ENCODE measurements at regions not wholly inside any gene's neighbourhood (a gene's known extent, or its start where the extent isn't known, plus 50 kb on each side); places are given as distances from the start of the nearest gene placed in this dataset.

DNA sequence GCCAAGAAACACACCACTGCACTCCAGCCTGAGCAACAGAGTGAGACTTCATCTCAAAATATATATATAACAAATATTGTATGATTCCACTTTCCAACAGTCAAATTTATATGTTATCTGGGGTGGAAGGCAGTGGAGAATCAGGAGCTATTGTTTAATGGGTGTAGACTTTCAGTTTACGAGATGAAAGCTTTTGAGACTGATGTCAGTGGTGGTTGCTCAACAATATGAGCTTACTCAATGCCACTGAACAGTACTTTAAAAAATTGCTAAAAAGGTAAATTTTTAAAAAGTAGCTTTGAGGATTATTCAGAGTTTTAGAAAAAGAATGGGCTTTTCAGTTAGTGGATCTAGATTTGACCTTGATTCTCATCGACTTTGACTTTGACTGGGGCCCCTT is 105.9 kb upstream of the ST6GAL2 start:
- Histone ChIP-seq H3K9me3 (ENCODE audit: control insufficient read depth in 2 of 2, insufficient read depth in 1 of 2, low read length in 1 of 2) (no peaks in the 10 kb centered on the region), H3K36me3 (ENCODE audit: control insufficient read depth in 2 of 2, insufficient read depth in 2 of 2, low read length in 1 of 2) (no peaks in the 10 kb centered on the region), H3K4me3 (ENCODE audit: low read length in 2 of 2) (no peak overlapping the region), H3K4me1 (ENCODE audit: control insufficient read depth in 2 of 2, insufficient read depth in 2 of 2, low read length in 2 of 2) (no peaks in the 10 kb centered on the region), H3K27me3 (ENCODE audit: control insufficient read depth in 2 of 2, insufficient read depth in 1 of 2, low read length in 1 of 2) (no peaks in the 10 kb centered on the region), H3K27ac (ENCODE audit: low read depth in 1 of 2, low read length in 1 of 2) (no peak overlapping the region)
- WGBS = 93% methylated on average over 2 of the region's 2 CpGs
- DNase-seq (ENCODE audit: low read depth in 6 of 9, low spot score in 9 of 9) = no peak

DNA sequence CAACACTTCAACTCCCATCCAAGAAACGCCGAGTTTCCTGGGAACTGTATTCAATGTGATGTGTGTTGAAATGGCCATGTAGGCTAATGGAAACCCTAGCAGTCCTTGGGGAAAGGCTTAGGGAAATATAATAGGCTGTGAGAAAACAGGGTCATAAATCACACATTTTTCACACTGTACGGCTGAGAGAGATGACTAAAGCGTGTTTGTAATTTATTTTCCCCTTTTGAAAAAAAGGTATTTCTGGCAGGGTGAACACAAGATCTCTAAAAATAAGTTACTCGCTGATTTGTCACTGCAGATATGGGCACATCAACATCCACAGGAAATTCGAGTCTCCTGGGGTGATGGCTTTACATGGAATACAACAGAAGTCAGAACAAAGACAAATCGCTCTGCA is 109.6 kb upstream of the ST6GAL2 start:
- no peaks in the 10 kb centered on the region for H3K9me3 ChIP-seq (ENCODE audit: control insufficient read depth in 2 of 2, insufficient read depth in 1 of 2, low read length in 1 of 2)
- DNase-seq (ENCODE audit: low read depth in 6 of 9, low spot score in 9 of 9) = no peak
- H3K27ac ChIP-seq (ENCODE audit: low read depth in 1 of 2, low read length in 1 of 2) = no peak overlapping the region
- H3K4me1 ChIP-seq (ENCODE audit: control insufficient read depth in 2 of 2, insufficient read depth in 2 of 2, low read length in 2 of 2) = no peaks in the 10 kb centered on the region
- no peak overlapping the region for H3K4me3 ChIP-seq (ENCODE audit: low read length in 2 of 2)
- no peaks in the 10 kb centered on the region for H3K27me3 ChIP-seq (ENCODE audit: control insufficient read depth in 2 of 2, insufficient read depth in 1 of 2, low read length in 1 of 2)
- H3K36me3 ChIP-seq (ENCODE audit: control insufficient read depth in 2 of 2, insufficient read depth in 2 of 2, low read length in 1 of 2) = no peaks in the 10 kb centered on the region
- 36% methylated on average over 7 of the region's 7 CpGs for WGBS

DNA sequence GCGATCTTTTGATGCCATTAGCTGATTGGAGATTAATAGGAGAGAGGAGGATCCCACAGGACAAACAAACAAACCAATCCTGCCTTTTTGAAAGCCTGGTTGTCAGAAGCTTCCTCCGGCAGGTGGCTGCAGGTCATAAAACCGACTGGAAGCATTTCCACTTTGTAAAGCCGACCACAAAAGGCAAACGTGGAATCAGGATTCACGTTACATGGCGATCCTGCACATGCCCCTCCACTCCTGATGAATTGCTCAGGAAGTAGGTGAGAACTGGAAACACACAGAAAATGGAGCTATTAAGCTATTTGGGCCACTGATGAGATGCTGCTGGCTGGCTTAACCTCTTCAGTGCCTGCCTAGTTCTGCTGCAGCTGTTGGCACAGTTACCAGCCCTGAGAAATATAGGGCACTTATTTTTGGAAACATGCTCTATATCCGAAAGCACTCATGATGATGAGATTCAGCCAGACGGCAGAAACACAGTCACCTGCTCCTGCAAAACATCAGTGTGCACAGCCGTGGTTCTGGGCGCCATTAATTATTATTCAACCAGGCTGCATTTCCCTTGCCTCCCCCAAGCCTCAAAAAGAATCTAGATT is 110.3 kb upstream of the ST6GAL2 start:
- Histone ChIP-seq H3K4me3 (ENCODE audit: low read length in 2 of 2) (no peak overlapping the region), H3K27ac (ENCODE audit: low read depth in 1 of 2, low read length in 1 of 2) (no peak overlapping the region), H3K9me3 (ENCODE audit: control insufficient read depth in 2 of 2, insufficient read depth in 1 of 2, low read length in 1 of 2) (no peaks in the 10 kb centered on the region), H3K27me3 (ENCODE audit: control insufficient read depth in 2 of 2, insufficient read depth in 1 of 2, low read length in 1 of 2) (no peaks in the 10 kb centered on the region), H3K36me3 (ENCODE audit: control insufficient read depth in 2 of 2, insufficient read depth in 2 of 2, low read length in 1 of 2) (no peaks in the 10 kb centered on the region), H3K4me1 (ENCODE audit: control insufficient read depth in 2 of 2, insufficient read depth in 2 of 2, low read length in 2 of 2) (no peaks in the 10 kb centered on the region)
- no peak for DNase-seq (ENCODE audit: low read depth in 6 of 9, low spot score in 9 of 9)
- WGBS = 66% methylated on average over 11 of the region's 11 CpGs

DNA sequence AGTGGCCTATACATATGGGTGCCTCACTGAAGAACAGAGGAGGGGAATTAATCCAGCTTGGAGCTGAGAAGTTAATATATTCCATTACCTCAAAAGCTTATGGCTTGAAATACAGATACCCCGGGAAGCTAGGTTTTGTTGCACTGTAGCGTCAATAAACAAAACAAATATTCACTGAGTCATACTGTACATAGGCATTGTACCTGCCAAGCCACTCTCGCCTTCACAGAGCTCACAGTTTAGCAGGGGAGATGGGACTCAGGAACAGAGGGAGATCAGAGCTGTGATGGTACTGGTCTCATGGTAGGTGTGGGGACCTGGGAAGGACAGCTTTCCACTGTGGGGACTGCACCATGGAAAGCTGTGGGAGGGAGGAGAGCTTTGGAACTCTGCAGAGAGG is 111.2 kb upstream of the ST6GAL2 start:
- Histone ChIP-seq H3K27ac (ENCODE audit: low read depth in 1 of 2, low read length in 1 of 2) (no peak overlapping the region), H3K4me1 (ENCODE audit: control insufficient read depth in 2 of 2, insufficient read depth in 2 of 2, low read length in 2 of 2) (no peaks in the 10 kb centered on the region), H3K27me3 (ENCODE audit: control insufficient read depth in 2 of 2, insufficient read depth in 1 of 2, low read length in 1 of 2) (no peaks in the 10 kb centered on the region), H3K36me3 (ENCODE audit: control insufficient read depth in 2 of 2, insufficient read depth in 2 of 2, low read length in 1 of 2) (no peaks in the 10 kb centered on the region), H3K9me3 (ENCODE audit: control insufficient read depth in 2 of 2, insufficient read depth in 1 of 2, low read length in 1 of 2) (no peaks in the 10 kb centered on the region), H3K4me3 (ENCODE audit: low read length in 2 of 2) (no peak overlapping the region)
- 63% methylated on average over 3 of the region's 3 CpGs for WGBS
- no peak for DNase-seq (ENCODE audit: low read depth in 6 of 9, low spot score in 9 of 9)

DNA sequence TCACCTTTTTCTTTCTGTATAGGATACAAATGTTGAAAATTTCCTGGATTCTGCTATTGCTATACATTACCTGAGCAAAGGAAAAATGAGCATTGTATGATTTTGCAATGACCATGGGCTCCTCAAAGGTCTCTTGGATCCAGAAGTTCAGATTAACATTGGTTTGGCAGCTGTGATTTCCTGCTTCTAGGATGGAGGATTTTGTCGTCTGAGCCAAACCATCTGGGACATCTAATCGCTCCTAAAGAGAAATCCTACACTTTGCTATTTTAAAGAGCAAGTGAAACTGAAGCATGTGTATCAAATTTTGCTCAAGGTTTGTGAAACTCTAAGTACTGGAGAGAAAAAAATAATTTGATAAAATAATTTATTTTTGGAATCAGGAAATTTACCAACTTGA is 115.1 kb upstream of the ST6GAL2 start:
- Histone ChIP-seq H3K36me3 (ENCODE audit: control insufficient read depth in 2 of 2, insufficient read depth in 2 of 2, low read length in 1 of 2) (no peaks in the 10 kb centered on the region), H3K27me3 (ENCODE audit: control insufficient read depth in 2 of 2, insufficient read depth in 1 of 2, low read length in 1 of 2) (no peaks in the 10 kb centered on the region), H3K4me3 (ENCODE audit: low read length in 2 of 2) (no peak overlapping the region), H3K9me3 (ENCODE audit: control insufficient read depth in 2 of 2, insufficient read depth in 1 of 2, low read length in 1 of 2) (no peaks in the 10 kb centered on the region), H3K4me1 (ENCODE audit: control insufficient read depth in 2 of 2, insufficient read depth in 2 of 2, low read length in 2 of 2) (no peaks in the 10 kb centered on the region), H3K27ac (ENCODE audit: low read depth in 1 of 2, low read length in 1 of 2) (no peak overlapping the region)
- WGBS = 46% methylated on average over 2 of the region's 2 CpGs
- no peak for DNase-seq (ENCODE audit: low read depth in 6 of 9, low spot score in 9 of 9)

GRCh38 chr2:107001551-107001950 is 115.6 kb upstream of the ST6GAL2 start:
- Histone ChIP-seq H3K27ac (ENCODE audit: low read depth in 1 of 2, low read length in 1 of 2) (no peak overlapping the region), H3K9me3 (ENCODE audit: control insufficient read depth in 2 of 2, insufficient read depth in 1 of 2, low read length in 1 of 2) (no peaks in the 10 kb centered on the region), H3K27me3 (ENCODE audit: control insufficient read depth in 2 of 2, insufficient read depth in 1 of 2, low read length in 1 of 2) (no peaks in the 10 kb centered on the region), H3K36me3 (ENCODE audit: control insufficient read depth in 2 of 2, insufficient read depth in 2 of 2, low read length in 1 of 2) (no peaks in the 10 kb centered on the region), H3K4me3 (ENCODE audit: low read length in 2 of 2) (no peak overlapping the region), H3K4me1 (ENCODE audit: control insufficient read depth in 2 of 2, insufficient read depth in 2 of 2, low read length in 2 of 2) (no peaks in the 10 kb centered on the region)
- WGBS = 66% methylated on average over 5 of the region's 5 CpGs
- no peak for DNase-seq (ENCODE audit: low read depth in 6 of 9, low spot score in 9 of 9)

DNA sequence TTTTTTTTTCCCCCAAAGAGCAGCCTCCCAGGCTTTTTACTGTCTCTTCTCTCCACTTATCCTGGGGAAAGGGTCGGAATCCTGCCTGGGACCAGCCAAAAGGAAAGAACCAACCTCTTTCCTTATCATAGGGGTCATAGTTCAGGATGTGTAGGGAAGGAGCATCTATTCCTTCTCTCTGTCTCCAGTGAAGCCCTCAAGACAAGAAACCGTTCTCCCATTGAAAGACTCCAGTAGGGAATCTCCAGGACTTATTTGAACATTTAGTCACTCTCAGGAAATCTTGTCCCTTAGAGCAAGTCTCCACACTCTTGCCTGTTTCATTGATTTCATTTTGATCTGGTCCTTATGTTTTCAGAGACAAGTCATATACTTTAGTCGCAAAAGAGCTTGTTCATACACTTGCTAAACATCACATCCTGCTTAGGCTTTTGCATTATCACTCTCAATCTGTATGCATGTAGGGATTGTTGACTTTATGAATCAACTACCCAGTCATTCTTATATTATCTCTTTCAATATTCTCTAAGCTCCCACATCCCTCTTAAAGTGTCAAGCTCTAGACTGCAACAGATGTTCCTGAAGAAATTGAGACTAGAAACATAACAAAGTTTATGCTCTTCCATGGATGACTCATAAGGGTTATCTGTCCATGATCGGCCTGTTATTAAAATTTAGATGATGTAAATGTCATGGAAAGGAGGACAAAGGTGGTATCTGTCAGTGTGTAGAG is 116.2 kb upstream of the ST6GAL2 start:
- no peak for DNase-seq (ENCODE audit: low read depth in 6 of 9, low spot score in 9 of 9)
- 88% methylated on average over 4 of the region's 4 CpGs for WGBS
- Histone ChIP-seq H3K9me3 (ENCODE audit: control insufficient read depth in 2 of 2, insufficient read depth in 1 of 2, low read length in 1 of 2) (no peaks in the 10 kb centered on the region), H3K4me1 (ENCODE audit: control insufficient read depth in 2 of 2, insufficient read depth in 2 of 2, low read length in 2 of 2) (no peaks in the 10 kb centered on the region), H3K36me3 (ENCODE audit: control insufficient read depth in 2 of 2, insufficient read depth in 2 of 2, low read length in 1 of 2) (no peaks in the 10 kb centered on the region), H3K4me3 (ENCODE audit: low read length in 2 of 2) (no peak overlapping the region), H3K27me3 (ENCODE audit: control insufficient read depth in 2 of 2, insufficient read depth in 1 of 2, low read length in 1 of 2) (no peaks in the 10 kb centered on the region), H3K27ac (ENCODE audit: low read depth in 1 of 2, low read length in 1 of 2) (no peak overlapping the region)

DNA sequence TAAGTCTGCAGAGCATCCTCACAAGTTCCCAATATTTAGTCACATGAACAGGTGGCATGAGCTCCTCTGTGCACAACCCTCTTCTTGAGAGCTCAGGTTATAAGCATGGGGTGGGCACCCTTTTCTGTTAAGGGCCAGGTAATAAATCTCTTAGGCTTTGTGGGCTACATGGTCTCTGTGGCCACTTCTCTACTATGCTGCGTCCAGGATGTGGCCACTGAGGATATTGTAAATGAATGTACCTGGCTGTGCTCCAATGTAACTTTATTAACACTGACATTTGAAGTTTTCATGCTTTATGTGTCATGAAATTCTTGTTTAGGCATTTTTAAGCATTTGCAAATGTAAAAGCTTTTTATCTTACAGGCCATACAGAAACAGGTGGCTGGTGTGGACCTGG is 116.8 kb upstream of the ST6GAL2 start:
- DNase-seq (ENCODE audit: low read depth in 6 of 9, low spot score in 9 of 9) = no peak
- 69% methylated on average over 1 of the region's 1 CpG for WGBS
- Histone ChIP-seq H3K4me1 (ENCODE audit: control insufficient read depth in 2 of 2, insufficient read depth in 2 of 2, low read length in 2 of 2) (no peaks in the 10 kb centered on the region), H3K27me3 (ENCODE audit: control insufficient read depth in 2 of 2, insufficient read depth in 1 of 2, low read length in 1 of 2) (no peaks in the 10 kb centered on the region), H3K27ac (ENCODE audit: low read depth in 1 of 2, low read length in 1 of 2) (no peak overlapping the region), H3K4me3 (ENCODE audit: low read length in 2 of 2) (no peak overlapping the region), H3K36me3 (ENCODE audit: control insufficient read depth in 2 of 2, insufficient read depth in 2 of 2, low read length in 1 of 2) (no peaks in the 10 kb centered on the region), H3K9me3 (ENCODE audit: control insufficient read depth in 2 of 2, insufficient read depth in 1 of 2, low read length in 1 of 2) (no peaks in the 10 kb centered on the region)

DNA sequence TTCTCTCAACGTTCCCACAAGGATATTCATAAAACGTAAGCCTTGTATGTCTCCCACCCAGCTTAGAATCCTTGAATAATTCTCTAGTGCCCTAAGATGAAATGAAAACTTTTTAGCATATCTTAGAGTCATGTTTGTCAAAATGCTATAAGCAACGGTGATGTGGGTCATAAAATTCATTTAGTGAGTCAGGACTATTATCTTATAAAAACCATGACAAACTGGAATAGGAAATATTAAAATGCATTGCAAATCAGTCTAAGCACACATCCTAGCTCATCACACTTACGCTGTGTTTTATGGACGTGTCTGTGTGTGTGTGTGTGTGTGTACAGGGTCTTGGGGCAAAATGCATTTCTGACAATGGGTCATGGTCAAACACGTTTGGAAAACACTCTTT is 119.9 kb upstream of the ST6GAL2 start:
- no peaks in the 10 kb centered on the region for H3K4me1 ChIP-seq (ENCODE audit: control insufficient read depth in 2 of 2, insufficient read depth in 2 of 2, low read length in 2 of 2)
- H3K36me3 ChIP-seq (ENCODE audit: control insufficient read depth in 2 of 2, insufficient read depth in 2 of 2, low read length in 1 of 2) = no peaks in the 10 kb centered on the region
- no peak overlapping the region for H3K4me3 ChIP-seq (ENCODE audit: low read length in 2 of 2)
- no peak overlapping the region for H3K27ac ChIP-seq (ENCODE audit: low read depth in 1 of 2, low read length in 1 of 2)
- H3K9me3 ChIP-seq (ENCODE audit: control insufficient read depth in 2 of 2, insufficient read depth in 1 of 2, low read length in 1 of 2) = no peaks in the 10 kb centered on the region
- 82% methylated on average over 6 of the region's 6 CpGs for WGBS
- no peaks in the 10 kb centered on the region for H3K27me3 ChIP-seq (ENCODE audit: control insufficient read depth in 2 of 2, insufficient read depth in 1 of 2, low read length in 1 of 2)
- no peak for DNase-seq (ENCODE audit: low read depth in 6 of 9, low spot score in 9 of 9)

Data from thymus (tissue), 11 donors.